ENCODE measurements at regions not wholly inside any gene's neighbourhood (a gene's known extent, or its start where the extent isn't known, plus 50 kb on each side); places are given as distances from the start of the nearest gene placed in this dataset.
"Not testable (repeated sequence)": the region's sequence is repeated elsewhere in the genome, so short reads cannot be mapped to it uniquely, and the experiment has no call there.

GRCh38 chr17:30648015-30648620, 170.9 kb downstream of the GOSR1 start:
- not testable (repeated sequence) for ATAC-seq, H3K4me1 ChIP-seq, H3K27ac ChIP-seq, H3K27me3 ChIP-seq, H3K4me3 ChIP-seq, H3K36me3 ChIP-seq, H3K9me3 ChIP-seq
- WGBS, 2 donors (ENCODE audit: low coverage in 1 of 2): 95 to 100% methylated on average over 3 of the region's 7 CpGs

DNA sequence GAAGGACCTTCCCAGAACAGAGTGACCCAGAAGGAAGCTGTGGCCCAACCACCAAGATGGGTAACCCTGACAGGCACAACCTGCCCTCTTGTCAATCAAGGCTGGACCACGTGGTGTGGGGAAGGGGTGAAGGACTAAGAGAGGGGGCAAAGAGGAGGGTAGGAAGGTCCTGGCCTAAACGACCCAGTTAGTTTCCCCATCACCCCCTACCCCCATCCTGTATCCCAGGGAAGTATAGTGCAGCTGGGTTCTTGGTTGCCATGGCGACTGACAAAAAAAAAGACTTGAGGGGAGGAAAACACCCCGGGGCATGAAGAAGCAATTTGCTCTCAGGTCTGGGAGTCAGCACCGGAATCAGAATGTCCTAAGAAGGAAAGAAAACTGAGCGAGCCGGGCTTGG, 168.7 kb downstream of the GOSR1 start:
- 16% methylated on average over 4 to 6 of the region's 7 CpGs for WGBS, 2 donors (ENCODE audit: low coverage in 1 of 2)
- H3K9me3 ChIP-seq: not testable (repeated sequence)

DNA sequence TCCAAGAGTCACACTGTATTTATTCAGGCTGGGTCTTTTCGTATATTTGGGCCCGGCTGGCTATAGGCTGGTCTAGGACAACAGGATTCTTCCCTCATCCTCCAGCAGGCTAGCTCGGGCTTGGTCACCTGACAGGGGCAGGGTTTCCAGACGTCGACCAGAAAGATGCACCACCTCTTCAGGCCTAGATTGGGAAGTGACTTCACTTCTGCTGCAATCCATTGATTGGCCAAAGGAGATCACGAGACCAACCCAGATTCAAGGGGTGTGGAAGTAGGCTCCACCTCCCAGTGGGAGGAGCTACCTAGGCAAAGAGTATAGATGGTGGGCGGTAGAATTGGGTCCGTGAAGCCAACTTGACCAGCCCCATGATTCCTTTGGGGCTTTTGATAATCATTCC, 167.5 kb downstream of the GOSR1 start:
- H3K36me3 ChIP-seq, H3K27ac ChIP-seq, H3K4me1 ChIP-seq, H3K9me3 ChIP-seq, H3K4me3 ChIP-seq, H3K27me3 ChIP-seq: not testable (repeated sequence)
- WGBS, 2 donors (ENCODE audit: low coverage in 1 of 2): no CpG with 5 or more reads among the region's 8 CpGs
- peak; percentile 55 for ATAC-seq

More for the DNA sequence above, 168.7 kb downstream of the GOSR1 start:
- not testable (repeated sequence) for H3K36me3 ChIP-seq, ATAC-seq, H3K4me3 ChIP-seq, H3K4me1 ChIP-seq, H3K27ac ChIP-seq, H3K27me3 ChIP-seq

DNA sequence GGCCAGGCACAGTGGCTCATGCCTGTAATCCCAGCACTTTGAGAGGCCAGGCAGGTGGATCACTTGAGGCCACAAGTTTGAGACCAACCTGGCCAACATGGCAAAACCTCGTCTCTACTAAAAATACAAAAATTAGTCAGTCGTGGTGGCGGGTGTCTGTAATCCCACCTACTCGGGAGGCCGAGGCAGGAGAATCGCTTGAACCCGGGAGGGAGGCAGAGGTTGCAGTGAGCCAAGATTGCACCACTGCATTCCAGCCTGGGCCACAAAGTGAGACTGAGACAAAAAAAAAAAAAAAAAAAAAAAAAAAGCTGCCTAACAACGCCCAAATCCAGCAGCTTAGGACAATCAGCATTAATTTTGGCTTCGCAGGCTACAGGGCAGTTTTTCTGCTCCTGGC, 167.1 kb downstream of the GOSR1 start:
- not testable (repeated sequence) for H3K9me3 ChIP-seq, ATAC-seq
- no CpG with 5 or more reads among the region's 9 CpGs for WGBS, 2 donors (ENCODE audit: low coverage in 1 of 2)

DNA sequence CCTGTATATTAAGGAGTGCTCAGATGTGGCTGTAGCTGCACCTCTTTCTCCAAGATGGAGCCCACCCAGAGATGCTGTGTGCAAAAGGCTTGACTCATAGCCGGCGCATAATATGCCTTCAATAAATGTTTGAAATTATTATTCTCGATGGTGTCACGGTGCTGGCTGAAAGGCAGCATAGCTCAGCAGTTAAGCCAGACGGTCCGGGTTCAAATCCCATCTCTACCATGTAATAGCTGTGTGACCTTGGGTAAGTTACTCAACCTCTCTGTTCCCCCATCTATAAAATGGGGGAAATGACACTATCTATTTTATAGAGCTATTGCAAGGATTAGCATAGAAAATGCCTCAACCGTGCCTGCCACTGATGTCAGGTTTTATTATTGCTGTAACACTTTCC, 164.2 kb downstream of the GOSR1 start:
- not testable (repeated sequence) for H3K4me1 ChIP-seq, H3K4me3 ChIP-seq, H3K27me3 ChIP-seq, H3K9me3 ChIP-seq, ATAC-seq, H3K27ac ChIP-seq, H3K36me3 ChIP-seq
- 93 to 100% methylated on average over 4 of the region's 7 CpGs for WGBS, 2 donors (ENCODE audit: low coverage in 1 of 2)

More for the DNA sequence above, 167.1 kb downstream of the GOSR1 start:
- H3K36me3 ChIP-seq, H3K4me1 ChIP-seq, H3K27ac ChIP-seq, H3K4me3 ChIP-seq, H3K27me3 ChIP-seq: not testable (repeated sequence)

GRCh38 chr17:30639391-30639790, 162.2 kb downstream of the GOSR1 start:
- H3K27ac ChIP-seq, H3K4me1 ChIP-seq, H3K27me3 ChIP-seq, H3K36me3 ChIP-seq, H3K4me3 ChIP-seq, H3K9me3 ChIP-seq, ATAC-seq: not testable (repeated sequence)
- WGBS, 2 donors (ENCODE audit: low coverage in 1 of 2): 61 to 100% methylated on average over 2 of the region's 4 CpGs

GRCh38 chr17:30638968-30639367, 161.8 kb downstream of the GOSR1 start:
- not testable (repeated sequence) for H3K36me3 ChIP-seq, H3K27ac ChIP-seq, H3K4me3 ChIP-seq, ATAC-seq, H3K9me3 ChIP-seq, H3K27me3 ChIP-seq, H3K4me1 ChIP-seq
- 60 to 90% methylated on average over 1 to 2 of the region's 4 CpGs for WGBS, 2 donors (ENCODE audit: low coverage in 1 of 2)

DNA sequence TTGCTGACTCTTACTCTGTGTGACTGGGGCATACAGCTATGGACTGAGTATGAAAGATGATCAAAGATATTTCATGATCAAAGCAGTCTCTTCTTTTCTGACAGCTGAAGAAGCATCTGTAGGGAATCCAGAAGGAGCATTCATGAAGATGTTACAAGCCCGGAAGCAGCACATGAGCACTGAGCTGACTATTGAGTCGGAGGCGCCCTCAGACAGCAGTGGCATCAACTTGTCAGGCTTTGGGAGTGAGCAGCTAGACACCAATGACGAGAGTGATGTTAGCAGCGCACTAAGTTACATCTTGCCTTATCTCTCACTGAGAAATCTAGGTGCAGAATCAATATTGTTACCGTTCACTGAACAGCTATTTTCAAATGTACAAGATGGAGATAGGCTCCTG, 154.4 kb downstream of the GOSR1 start:
- not testable (repeated sequence) for ATAC-seq, H3K27ac ChIP-seq

DNA sequence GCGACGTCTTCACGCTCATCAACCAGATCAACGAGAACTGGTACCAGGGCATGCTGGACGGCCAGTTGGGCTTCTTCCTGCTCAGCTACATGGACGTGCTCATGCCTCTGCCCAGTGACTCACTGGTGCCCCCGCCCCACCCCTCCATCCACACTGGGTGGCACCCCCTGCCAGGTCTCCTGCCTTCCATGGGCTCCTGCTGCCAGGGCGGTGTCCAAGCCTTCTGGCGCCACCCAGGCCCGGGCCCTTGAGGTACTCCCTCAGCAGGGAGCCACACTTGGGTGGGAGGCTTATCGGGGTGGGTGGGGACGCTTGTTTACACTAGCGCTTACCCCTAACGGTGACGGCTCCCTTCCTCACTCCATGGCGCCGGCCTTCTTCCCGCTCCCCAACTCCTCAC, 148.2 kb downstream of the GOSR1 start:
- H3K27me3 ChIP-seq, ATAC-seq, H3K9me3 ChIP-seq, H3K4me1 ChIP-seq, H3K27ac ChIP-seq, H3K4me3 ChIP-seq: not testable (repeated sequence)
- peaks cover 0 to 19% of the 10 kb centered on the region in 2 donors for H3K36me3 ChIP-seq
- WGBS, 2 donors (ENCODE audit: low coverage in 1 of 2): 79% methylated on average over 5 of the region's 18 CpGs; no CpG with 5 or more reads in 1 of the 2 donors

More for the DNA sequence above, 154.4 kb downstream of the GOSR1 start:
- H3K36me3 ChIP-seq: peaks cover 0 to 21% of the 10 kb centered on the region in 2 donors
- H3K4me3 ChIP-seq, H3K9me3 ChIP-seq, H3K27me3 ChIP-seq, H3K4me1 ChIP-seq: not testable (repeated sequence)
- 82 to 90% methylated on average over 2 to 6 of the region's 6 CpGs for WGBS, 2 donors (ENCODE audit: low coverage in 1 of 2)

- H3K36me3 ChIP-seq: peaks cover 0 to 19% of the 10 kb centered on the region in 2 donors
- not testable (repeated sequence) for H3K4me3 ChIP-seq, H3K9me3 ChIP-seq, H3K27ac ChIP-seq, H3K4me1 ChIP-seq, ATAC-seq, H3K27me3 ChIP-seq
- WGBS, 2 donors (ENCODE audit: low coverage in 1 of 2): 74 to 76% methylated on average over 10 to 12 of the region's 16 CpGs
Measured at GRCh38 chr17:30624180-30624579, 147.0 kb downstream of the GOSR1 start.

- peaks cover 0 to 22% of the 10 kb centered on the region in 2 donors for H3K36me3 ChIP-seq
- ATAC-seq, H3K4me1 ChIP-seq, H3K4me3 ChIP-seq, H3K27me3 ChIP-seq, H3K27ac ChIP-seq, H3K9me3 ChIP-seq: not testable (repeated sequence)
- WGBS, 2 donors (ENCODE audit: low coverage in 1 of 2): 17% methylated on average over 2 of the region's 3 CpGs; no CpG with 5 or more reads in 1 of the 2 donors
Measured at GRCh38 chr17:30609682-30610081, 132.5 kb downstream of the GOSR1 start.
